Activated CD8-positive, alpha-beta memory T cell treated with anti-CD3 and anti-CD28 coated beads, Interleukin-2, amount 50 U/mL, for 4 hours (primary cell): ENCODE measurements at regions not wholly inside any gene's neighbourhood (a gene's known extent, or its start where the extent isn't known, plus 50 kb on each side); places are given as distances from the start of the nearest gene placed in this dataset.

Experiments
- DNase-seq: peaks from one replicate; pipeline ENCODE4 v3.0.0-alpha.2; 2020

DNA sequence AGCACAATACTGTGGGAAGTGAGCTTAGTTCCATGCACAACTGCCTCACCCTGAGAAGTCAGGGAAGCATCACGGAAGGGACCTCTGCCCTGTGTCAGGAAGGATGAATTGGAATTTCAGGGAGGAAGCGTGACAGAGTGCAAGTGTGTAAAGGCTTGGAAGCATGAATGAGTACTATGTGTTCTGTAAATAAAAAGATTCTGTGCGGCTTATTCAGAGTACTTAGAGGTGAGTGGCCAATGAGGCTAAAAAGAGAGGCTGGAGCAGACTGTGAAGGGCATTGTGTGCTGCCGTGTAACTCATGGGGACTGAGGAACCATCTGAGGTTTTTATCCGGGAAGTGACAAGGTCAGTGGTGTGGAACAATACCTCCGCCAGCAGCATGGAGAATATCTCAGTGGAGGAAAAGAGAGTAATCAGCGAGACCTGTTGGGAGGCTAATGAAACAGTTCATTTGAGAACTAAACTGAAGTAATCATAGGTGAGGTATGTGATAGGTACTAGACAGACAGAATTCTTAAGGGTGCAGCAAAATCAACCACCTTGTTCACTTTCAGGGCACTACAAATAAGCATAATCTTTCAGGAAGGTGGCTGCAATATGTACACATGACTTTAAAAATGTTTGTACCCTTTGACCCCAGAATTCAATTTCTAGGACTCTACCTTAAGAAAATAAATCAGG, 64.9 kb upstream of the SPRED1 start:
- no peak for DNase-seq

DNA sequence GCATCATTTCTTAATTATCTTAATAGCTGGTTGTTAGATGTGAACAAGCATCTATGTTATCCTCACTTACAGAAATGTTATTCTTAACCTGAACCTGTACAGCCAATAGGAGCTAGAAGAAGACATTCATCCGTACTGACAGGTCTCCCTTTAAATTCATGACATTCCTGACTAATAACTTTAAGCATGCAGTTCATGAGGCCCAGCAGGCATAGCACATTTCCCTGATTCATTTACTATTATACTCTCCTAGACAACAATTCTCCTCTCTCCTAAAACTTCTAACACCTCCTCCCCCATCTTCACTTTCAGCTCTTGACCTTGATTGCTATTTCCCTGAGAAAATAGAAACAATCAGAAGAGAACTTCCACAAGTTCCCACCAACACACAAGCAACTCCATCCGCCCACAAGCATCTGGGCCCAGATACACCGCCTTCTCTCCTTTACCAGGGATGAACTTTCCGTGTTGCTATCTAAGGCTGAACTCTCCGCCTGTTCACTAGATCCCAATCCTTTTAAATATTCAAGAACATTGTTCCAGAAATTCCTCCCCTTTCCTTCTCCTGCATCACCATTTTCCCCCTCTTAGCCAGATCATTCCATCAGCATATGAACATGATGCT, 62.9 kb upstream of the SPRED1 start:
- DNase-seq: no peak

DNA sequence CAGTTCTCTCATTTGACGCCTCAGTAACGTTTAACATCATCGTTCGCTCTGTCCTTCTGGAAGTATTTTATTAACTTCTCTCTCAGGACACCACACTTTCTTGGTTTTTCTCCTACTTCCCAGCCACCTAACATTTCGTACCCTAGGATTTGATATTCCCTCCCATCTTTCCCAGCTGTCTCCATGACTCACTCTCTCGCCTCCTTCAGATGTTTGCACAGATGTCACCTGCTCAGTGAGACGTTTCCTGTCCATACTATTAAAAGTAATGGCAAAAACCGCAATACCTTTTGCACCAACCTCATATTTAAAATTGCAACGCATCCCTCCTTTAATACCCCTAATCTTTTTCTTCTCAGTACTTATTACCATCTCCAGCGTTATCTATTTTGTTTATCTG, 62.1 kb upstream of the SPRED1 start:
- DNase-seq: no peak

DNA sequence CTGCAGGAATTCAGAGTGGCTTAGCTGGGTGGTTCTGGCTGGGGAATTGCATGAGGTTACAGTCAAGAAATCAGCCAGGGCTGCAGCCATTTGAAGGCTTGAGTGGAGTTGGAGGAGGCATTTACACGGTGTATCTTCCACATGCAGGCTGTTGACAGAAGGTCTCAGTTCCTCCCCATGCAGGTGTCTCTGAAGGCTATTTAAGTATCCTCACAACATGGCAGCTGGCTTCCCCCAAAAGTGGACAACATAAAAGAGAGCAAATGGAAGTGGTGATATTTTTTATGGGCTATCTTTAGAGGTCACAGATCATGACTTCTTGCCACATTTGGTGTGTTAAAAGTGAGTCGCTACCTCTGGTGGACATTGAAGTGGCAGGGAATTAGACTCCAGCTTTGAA, 60.1 kb upstream of the SPRED1 start:
- DNase-seq: no peak

DNA sequence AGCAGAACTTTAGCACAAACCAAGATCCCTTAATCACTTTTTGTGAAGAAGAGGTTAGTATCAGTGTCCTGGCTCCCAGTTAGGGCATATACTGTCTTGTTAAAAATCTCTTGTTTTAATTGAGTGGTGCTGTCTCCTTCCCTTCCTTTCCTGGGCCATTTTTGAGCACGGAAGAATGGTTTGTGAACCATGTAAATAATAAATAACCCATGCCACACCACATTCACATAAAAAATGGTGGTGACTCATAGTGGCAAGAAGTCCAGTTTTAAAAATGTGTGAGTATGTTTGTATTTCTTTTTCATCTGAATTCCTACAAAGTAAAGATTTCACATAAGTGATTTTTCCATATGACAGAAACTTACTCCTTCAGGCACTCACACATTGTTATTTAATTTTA, 59.1 kb upstream of the SPRED1 start:
- no peak for DNase-seq

DNA sequence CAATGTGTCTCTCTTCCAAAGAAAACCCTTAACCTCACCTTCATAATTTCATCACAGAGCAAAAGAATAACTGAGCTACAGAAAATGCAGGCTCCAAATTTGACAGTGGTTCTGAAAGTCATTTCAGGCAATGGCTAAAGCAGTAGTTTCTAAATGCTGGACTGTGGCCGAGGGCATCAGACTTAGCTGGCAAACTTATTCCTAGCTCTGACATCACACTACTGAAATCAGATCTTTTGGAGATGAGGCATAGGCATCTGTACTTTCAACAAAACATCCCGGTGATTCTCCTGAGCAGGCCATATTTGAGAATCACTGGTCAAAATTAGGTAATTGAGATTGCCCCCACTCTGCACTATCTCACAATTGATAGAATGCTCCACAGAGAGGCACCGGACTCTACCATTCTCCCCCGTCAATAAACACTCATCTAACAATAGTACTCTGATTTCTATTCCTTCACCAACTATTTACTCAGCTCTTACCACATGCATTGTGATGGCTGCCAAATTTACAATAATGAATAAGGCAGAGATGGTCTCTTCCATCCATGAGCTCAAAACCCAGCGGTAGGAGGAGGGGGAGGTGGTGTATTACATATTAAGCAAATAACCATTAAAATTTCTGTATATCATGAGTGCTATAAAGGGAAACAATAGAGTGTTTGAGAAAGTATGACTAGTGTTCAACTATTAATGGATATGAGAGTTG, 57.3 kb upstream of the SPRED1 start:
- no peak for DNase-seq

DNA sequence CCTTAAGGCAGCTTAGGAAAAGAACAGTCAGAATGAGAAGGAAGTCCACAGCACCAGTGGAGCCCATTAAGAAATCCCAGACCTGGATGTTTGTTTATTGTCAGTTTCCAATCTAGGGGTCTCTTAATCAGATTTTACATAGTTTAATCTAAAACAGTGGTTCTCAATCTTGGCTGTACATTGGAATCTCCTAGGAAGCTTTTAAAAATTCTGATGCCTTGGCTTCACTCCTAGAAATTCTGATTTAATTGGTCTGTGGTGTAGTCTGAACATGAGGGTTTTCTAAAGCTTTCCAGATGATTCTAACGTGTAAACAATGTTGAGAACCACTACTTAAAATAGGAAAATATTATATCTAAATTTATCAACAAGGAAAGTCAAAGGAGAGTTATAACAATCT, 56.6 kb upstream of the SPRED1 start:
- DNase-seq: no peak

DNA sequence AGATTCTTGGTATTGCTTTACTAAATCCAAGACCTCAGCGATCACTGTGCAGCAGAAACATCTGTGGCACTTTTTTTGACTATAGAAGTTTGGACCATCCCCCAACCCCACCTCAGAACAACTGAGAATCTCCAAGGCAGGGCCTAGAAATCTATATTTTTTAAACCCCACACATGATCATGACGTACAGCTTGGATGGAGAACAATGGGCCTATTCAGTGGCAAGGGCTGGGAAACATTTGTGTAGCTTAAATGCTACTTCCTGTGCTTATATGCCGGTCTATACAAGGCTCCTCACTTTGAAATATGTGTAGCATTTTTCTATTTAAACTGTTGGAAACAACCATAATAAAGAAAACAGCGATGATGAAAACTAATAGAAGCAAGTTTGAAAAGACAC, 55.1 kb upstream of the SPRED1 start:
- DNase-seq: no peak

DNA sequence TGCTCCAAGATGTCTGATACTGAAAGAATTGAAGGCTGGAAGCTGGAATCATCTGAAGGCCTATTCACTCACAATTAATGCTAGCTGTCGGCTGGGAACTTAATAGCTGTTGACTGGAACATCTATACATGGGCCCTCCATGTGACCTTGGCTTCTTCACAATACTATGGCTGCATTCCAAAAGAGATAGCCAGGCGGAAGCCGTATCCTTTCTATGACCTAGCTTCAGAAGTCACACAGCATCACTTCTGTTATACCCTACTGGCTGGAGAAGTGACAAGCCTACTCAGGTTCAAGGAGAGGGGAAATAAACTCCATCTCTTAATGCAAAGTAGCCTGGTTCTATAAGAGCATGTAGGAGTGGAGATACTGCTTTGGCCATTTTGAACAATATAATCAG, 50.9 kb upstream of the SPRED1 start:
- no peak for DNase-seq

DNA sequence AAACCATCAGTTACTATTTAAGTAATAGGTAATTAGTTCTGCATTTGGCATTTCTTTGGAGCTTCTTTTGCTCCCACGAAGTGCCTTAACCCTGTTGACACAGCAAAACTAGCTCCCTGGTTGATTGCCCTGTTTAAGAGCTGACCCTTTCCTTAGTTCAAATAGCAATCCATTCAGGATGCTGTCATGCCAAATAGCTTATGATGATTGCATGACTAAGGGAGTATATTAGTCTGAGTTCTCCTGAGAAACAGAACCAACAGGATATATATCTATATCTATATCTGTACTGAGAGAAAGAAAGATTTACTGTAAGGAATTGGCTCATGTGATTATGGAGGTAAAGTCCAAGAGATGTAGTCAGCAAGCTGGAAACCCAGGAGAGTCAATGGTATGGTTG, 50.3 kb upstream of the SPRED1 start:
- no peak for DNase-seq
